GM18951 (cell line): ENCODE measurements at regions not wholly inside any gene's neighbourhood (a gene's known extent, or its start where the extent isn't known, plus 50 kb on each side); places are given as distances from the start of the nearest gene placed in this dataset.
"Not testable (repeated sequence)": the region's sequence is repeated elsewhere in the genome, so short reads cannot be mapped to it uniquely, and the experiment has no call there.

Experiments
- POLR2A ChIP-seq: IDR thresholded peaks from 4 replicates; pipeline ENCODE4 v1.6.1; 2011; ENCODE audit warnings: mild to moderate bottlenecking; ENCODE audit not compliant: insufficient read length, insufficient read depth; ENCODE audit errors: extremely low read depth
- in situ Hi-C: fragments of 300-500 bp; cut with MboI; formaldehyde crosslinking; loops from one replicate; pipeline ENCODE4 v1.12.0; 2022; ENCODE audit warnings: low sequenced_read_pairs, mixed read lengths, inconsistent platforms; ENCODE audit not compliant: unreplicated experiment

GRCh38 chrX:95893636-95894035 lies 791.0 kb upstream of the DIAPH2 start:
- in situ Hi-C loops = no loop called here
- TF ChIP-seq POLR2A = no peak

- in situ Hi-C loops = no loop called here
- no peak for TF ChIP-seq POLR2A
Observed at GRCh38 chrX:95903490-95903889, 781.2 kb upstream of the DIAPH2 start.

- TF ChIP-seq POLR2A = no peak
- in situ Hi-C loops = no loop called here
Observed at GRCh38 chrX:95903975-95904374, 780.7 kb upstream of the DIAPH2 start.

GRCh38 chrX:95907081-95907480 lies 777.6 kb upstream of the DIAPH2 start:
- in situ Hi-C loops = no loop called here
- TF ChIP-seq POLR2A = no peak

- TF ChIP-seq POLR2A = no peak
- in situ Hi-C loops = no loop called here
Observed at GRCh38 chrX:95911062-95911461, 773.6 kb upstream of the DIAPH2 start.

GRCh38 chrX:95919605-95920004 lies 765.0 kb upstream of the DIAPH2 start:
- in situ Hi-C loops = no loop called here
- TF ChIP-seq POLR2A = no peak

- in situ Hi-C loops = no loop called here
Observed at GRCh38 chrX:95945528-95945927, 739.1 kb upstream of the DIAPH2 start.

GRCh38 chrX:95949588-95949987 lies 735.1 kb upstream of the DIAPH2 start:
- no peak for TF ChIP-seq POLR2A
- in situ Hi-C loops = no loop called here

More at GRCh38 chrX:95945528-95945927, 739.1 kb upstream of the DIAPH2 start:
- no peak for TF ChIP-seq POLR2A

- in situ Hi-C loops = no loop called here
- no peak for TF ChIP-seq POLR2A
Observed at GRCh38 chrX:95950679-95951078, 734.0 kb upstream of the DIAPH2 start.

- in situ Hi-C loops = no loop called here
- no peak for TF ChIP-seq POLR2A
Observed at GRCh38 chrX:95953564-95953963, 731.1 kb upstream of the DIAPH2 start.

- in situ Hi-C loops = no loop called here
- TF ChIP-seq POLR2A = no peak
Observed at GRCh38 chrX:95956745-95957144, 727.9 kb upstream of the DIAPH2 start.

- in situ Hi-C loops = not testable (repeated sequence)
Observed at GRCh38 chrX:95973456-95974095, 711.1 kb upstream of the DIAPH2 start.

- in situ Hi-C loops = no loop called here
- no peak for TF ChIP-seq POLR2A
Observed at GRCh38 chrX:95974096-95974470, 710.6 kb upstream of the DIAPH2 start.

GRCh38 chrX:95974890-95975289 lies 709.8 kb upstream of the DIAPH2 start:
- in situ Hi-C loops = no loop called here
- TF ChIP-seq POLR2A = no peak

GRCh38 chrX:95995583-95995982 lies 689.1 kb upstream of the DIAPH2 start:
- no peak for TF ChIP-seq POLR2A
- in situ Hi-C loops = no loop called here
